ENCODE measurements at regions not wholly inside any gene's neighbourhood (a gene's known extent, or its start where the extent isn't known, plus 50 kb on each side); places are given as distances from the start of the nearest gene placed in this dataset.

DNA sequence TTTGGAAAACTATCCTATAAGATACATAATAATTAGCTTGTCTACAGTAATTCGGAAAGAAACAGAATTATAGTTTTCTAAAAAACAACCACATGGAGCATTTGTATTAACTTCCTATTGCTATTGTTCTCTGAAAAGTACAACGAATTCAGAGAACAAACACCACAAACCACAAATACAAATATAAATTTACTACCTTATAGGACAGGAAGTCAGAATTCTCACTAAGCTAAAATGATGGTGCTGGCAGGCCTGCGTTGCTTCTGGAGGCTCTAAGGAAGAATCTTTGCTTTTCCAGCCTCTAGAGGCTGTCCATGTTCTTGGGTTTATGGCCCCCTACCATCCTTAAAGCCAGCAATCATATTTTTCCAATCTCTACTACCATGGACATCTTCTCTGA is 173.6 kb upstream of the TCF21 start:
- intact Hi-C loops (cut with DNase I): no loop called here
- no peak overlapping the region for H3K27ac ChIP-seq
- WGBS, 4 donors: 75 to 86% (median 77%) methylated on average over 3 of the region's 3 CpGs

GRCh38 chr6:133724726-133725125 is 164.2 kb upstream of the TCF21 start:
- DNase-seq: no peak
- H3K36me3 ChIP-seq: no peaks in the 10 kb centered on the region
- no peak for ATAC-seq
- WGBS, 4 donors: 78 to 80% (median 78%) methylated on average over 4 of the region's 4 CpGs
- no peak overlapping the region for H3K4me3 ChIP-seq
- TF ChIP-seq CTCF (IDR thresholded peaks at IDR 0.05): no peak
- TF ChIP-seq POLR2A (IDR thresholded peaks at IDR 0.05): no peak
- no peaks in the 10 kb centered on the region for H3K27me3 ChIP-seq
- intact Hi-C loops (cut with DNase I): loop anchor here in 1 of 10 donors (5.0 kb wide), 1 partner anchor 147 kb away; no protein-coding TSS in a partner anchor
- no peak overlapping the region for H3K27ac ChIP-seq
- H3K9me3 ChIP-seq: peaks cover 0 to 36% (median 8%) of the 10 kb centered on the region in 12 donors
- H3K4me1 ChIP-seq: no peaks in the 10 kb centered on the region

More for the DNA sequence above, 173.6 kb upstream of the TCF21 start:
- ATAC-seq (no peak), DNase-seq (no peak)
- Histone ChIP-seq H3K4me1 (no peaks in the 10 kb centered on the region), H3K9me3 (no peaks in the 10 kb centered on the region), H3K4me3 (no peak overlapping the region), H3K36me3 (no peaks in the 10 kb centered on the region), H3K27me3 (no peaks in the 10 kb centered on the region)
- no peak for TF ChIP-seq POLR2A (IDR thresholded peaks at IDR 0.05)
- TF ChIP-seq CTCF (IDR thresholded peaks at IDR 0.05): no peak

GRCh38 chr6:133726188-133726587 is 162.7 kb upstream of the TCF21 start:
- ATAC-seq: no peak
- peaks cover 0 to 4% (median 0%) of the 10 kb centered on the region in 12 donors for H3K4me1 ChIP-seq
- DNase-seq: no peak
- H3K4me3 ChIP-seq: no peak overlapping the region
- no peaks in the 10 kb centered on the region for H3K27me3 ChIP-seq
- peaks cover 0 to 36% (median 8%) of the 10 kb centered on the region in 12 donors for H3K9me3 ChIP-seq
- no peaks in the 10 kb centered on the region for H3K36me3 ChIP-seq
- 81 to 90% (median 82%) methylated on average over 2 of the region's 2 CpGs for WGBS, 4 donors
- H3K27ac ChIP-seq: no peak overlapping the region
- TF ChIP-seq CTCF (IDR thresholded peaks at IDR 0.05) (no peak), POLR2A (IDR thresholded peaks at IDR 0.05) (no peak)
- intact Hi-C loops (cut with DNase I): loop anchor here in 1 of 10 donors (5.0 kb wide), 1 partner anchor 149 kb away; no protein-coding TSS in a partner anchor

- H3K9me3 ChIP-seq: peaks cover 0 to 31% (median 9%) of the 10 kb centered on the region in 12 donors
- no peaks in the 10 kb centered on the region for H3K36me3 ChIP-seq
- intact Hi-C loops (cut with DNase I): loop anchor here in 1 of 10 donors (10.0 kb wide), 1 partner anchor 96 kb away; no protein-coding TSS in a partner anchor
- 40 to 54% (median 53%) methylated on average over 4 of the region's 4 CpGs for WGBS, 4 donors
- H3K27ac ChIP-seq: no peak overlapping the region
- no peak for ATAC-seq
- H3K4me3 ChIP-seq: no peak overlapping the region
- no peaks in the 10 kb centered on the region for H3K27me3 ChIP-seq
- TF ChIP-seq CTCF (IDR thresholded peaks at IDR 0.05): no peak
- TF ChIP-seq POLR2A (IDR thresholded peaks at IDR 0.05): no peak
- no peak for DNase-seq
- peaks cover 0 to 4% (median 0%) of the 10 kb centered on the region in 12 donors for H3K4me1 ChIP-seq
These were observed 158.0 kb upstream of the TCF21 start for GRCh38 chr6:133730881-133731280.

All from heart left ventricle (tissue), 16 donors.